IMR-90 (cell line): ENCODE measurements at regions not wholly inside any gene's neighbourhood (a gene's known extent, or its start where the extent isn't known, plus 50 kb on each side); places are given as distances from the start of the nearest gene placed in this dataset.
"Not testable (repeated sequence)": the region's sequence is repeated elsewhere in the genome, so short reads cannot be mapped to it uniquely, and the experiment has no call there.

Experiments
- ATAC-seq: fragments of 200-7000 bp; cut with Tn5 transposase; 2 replicates; pipeline ENCODE4 v1.9.1; 2020; ENCODE audit warnings: low read depth, mild to moderate bottlenecking, moderate library complexity
- BruUV-seq: library from RNA; stranded (reverse); fragments of 400-500 nt; replicated peaks from 2 replicates; lab custom pipeline; 2021; lab: Mats Ljungman, UMichigan
- CTCF ChIA-PET: fragments of 300-600 bp; formaldehyde crosslinking; extraction: SDS; loops from one replicate; lab custom pipeline; 2021; ENCODE audit warnings: antibody characterized with exemption; lab: Yijun Ruan, JAX
- POLR2A ChIA-PET: fragments of 300-600 bp; sonication (Branson Sonifier 250); formaldehyde crosslinking; loops from one replicate; lab custom pipeline; 2022; ENCODE audit warnings: antibody characterized with exemption; ENCODE audit not compliant: unreplicated experiment; lab: Charles Lee
- DNase-seq: peaks from one replicate; pipeline ENCODE4 v3.0.0; 2013
- H2AFZ ChIP-seq: replicated peaks from 2 replicates; pipeline ENCODE3; 2013; ENCODE audit warnings: low read length, mild to moderate bottlenecking; ENCODE audit not compliant: poor library complexity
- H2AK5ac ChIP-seq: 2 replicates; pipeline ENCODE4 v1.6.1; 2013; ENCODE audit warnings: low read depth, low read length, inconsistent platforms
- H2AK9ac ChIP-seq: replicated peaks from 2 replicates; pipeline ENCODE3; 2013; ENCODE audit warnings: mild to moderate bottlenecking, low read depth, low read length, moderate library complexity; ENCODE audit not compliant: poor library complexity
- H2BK120ac ChIP-seq: 2 replicates; pipeline ENCODE4 v1.6.1; 2013; ENCODE audit warnings: low read depth, low read length, inconsistent platforms
- H2BK15ac ChIP-seq: 3 replicates; pipeline ENCODE4 v1.6.1; 2013; ENCODE audit warnings: low read depth, low read length, inconsistent platforms
- H2BK20ac ChIP-seq: 2 replicates; pipeline ENCODE4 v1.6.1; 2013; ENCODE audit warnings: low read depth, mild to moderate bottlenecking, inconsistent platforms, low read length, moderate library complexity
- H2BK5ac ChIP-seq: 2 replicates; pipeline ENCODE4 v1.6.1; 2013; ENCODE audit warnings: mild to moderate bottlenecking, low read depth, low read length, inconsistent platforms; ENCODE audit not compliant: poor library complexity, severe bottlenecking
- H3K14ac ChIP-seq: replicated peaks from 2 replicates; pipeline ENCODE4 v1.6.1; 2013; ENCODE audit warnings: low read depth, low read length, inconsistent platforms
- H3K18ac ChIP-seq: 2 replicates; pipeline ENCODE4 v1.6.1; 2013; ENCODE audit warnings: low read depth, low read length, control low read depth
- H3K23ac ChIP-seq: 2 replicates; pipeline ENCODE4 v1.6.1; 2013; ENCODE audit warnings: low read depth, low read length, inconsistent platforms
- H3K27ac ChIP-seq: 2 replicates; pipeline ENCODE4 v1.5.1; 2013; ENCODE audit warnings: mild to moderate bottlenecking, control low read depth, low read length; ENCODE audit not compliant: insufficient read depth
- H3K27me3 ChIP-seq: 2 replicates; pipeline ENCODE4 v1.6.1; 2013; ENCODE audit warnings: low read length; ENCODE audit not compliant: control insufficient read depth, insufficient read depth
- H3K36me3 ChIP-seq: 2 replicates; pipeline ENCODE4 v1.6.1; 2013; ENCODE audit warnings: low read length, mixed read lengths; ENCODE audit not compliant: control insufficient read depth, insufficient read depth
- H3K4ac ChIP-seq: 2 replicates; pipeline ENCODE4 v1.6.1; 2013; ENCODE audit warnings: low read depth, low read length, inconsistent platforms
- H3K4me1 ChIP-seq: 2 replicates; pipeline ENCODE4 v1.6.1; 2013; ENCODE audit warnings: low read length, mixed read lengths; ENCODE audit not compliant: control insufficient read depth, insufficient read depth
- H3K4me2 ChIP-seq: 2 replicates; pipeline ENCODE4 v1.6.1; 2013; ENCODE audit warnings: low read depth, mild to moderate bottlenecking, control low read depth, low read length, moderate library complexity
- H3K4me3 ChIP-seq: 2 replicates; pipeline ENCODE4 v1.5.1; 2013; ENCODE audit warnings: low read depth, mild to moderate bottlenecking, control low read depth, low read length, moderate library complexity; ENCODE audit not compliant: insufficient read depth
- H3K56ac ChIP-seq: 2 replicates; pipeline ENCODE4 v1.6.1; 2013; ENCODE audit warnings: low read length, inconsistent platforms; ENCODE audit not compliant: insufficient read depth; ENCODE audit errors: extremely low read depth
- H3K79me1 ChIP-seq, 2 experiments: 2 replicates each; pipeline ENCODE4 v1.6.1; 2013; ENCODE audit warnings: low read length in 2 of 2, inconsistent platforms in 1 of 2, low read depth in 1 of 2
- H3K9ac ChIP-seq: 2 replicates; pipeline ENCODE4 v1.6.1; 2013; ENCODE audit warnings: low read depth, low read length, control low read depth
- H3K9me1 ChIP-seq: 2 replicates; pipeline ENCODE4 v1.6.1; 2013; ENCODE audit warnings: low read length, inconsistent platforms; ENCODE audit not compliant: insufficient read depth
- H3K9me3 ChIP-seq: 2 replicates; pipeline ENCODE4 v1.6.1; 2013; ENCODE audit warnings: low read length; ENCODE audit not compliant: control insufficient read depth, insufficient read depth
- H4K20me1 ChIP-seq: 2 replicates; pipeline ENCODE4 v1.6.1; 2013; ENCODE audit warnings: low read length, inconsistent platforms; ENCODE audit not compliant: insufficient read depth
- H4K5ac ChIP-seq: 2 replicates; pipeline ENCODE4 v1.6.1; 2013; ENCODE audit warnings: mild to moderate bottlenecking, low read depth, low read length, control low read depth
- H4K8ac ChIP-seq, 2 experiments: 2 replicates each; pipeline ENCODE4 v1.6.1; 2013; ENCODE audit warnings: low read depth in 2 of 2, low read length in 2 of 2, control low read depth in 1 of 2, inconsistent platforms in 1 of 2
- H4K91ac ChIP-seq: 2 replicates; pipeline ENCODE4 v1.6.1; 2013; ENCODE audit warnings: low read depth, low read length, inconsistent platforms; ENCODE audit not compliant: insufficient read depth
- WGBS, 2 experiments: methylation state at CpG; one replicate each; pipeline versions ENCODE4 v1.1.5 to v1.1.7; 2013; ENCODE audit warnings: missing lambda C conversion rate in 2 of 2; ENCODE audit not compliant: insufficient read length in 1 of 2; ENCODE audit errors: extremely low coverage in 2 of 2; 5-methylcytosine and 5-hydroxymethylcytosine counted together
- dilution Hi-C: fragments of 300-500 bp; cut with HindIII; formaldehyde crosslinking; loops from one replicate; pipeline ENCODE4 v1.14.3; 2018; ENCODE audit warnings: low sequenced_read_pairs; ENCODE audit not compliant: unreplicated experiment
- in situ Hi-C: fragments of 300-500 bp; cut with MboI; formaldehyde crosslinking; loops from 3 replicates; pipeline ENCODE4 v1.14.3; 2019; ENCODE audit warnings: low sequenced_read_pairs, inconsistent platforms, mixed read lengths
- intact Hi-C: fragments of 100-400 bp; cut with micrococcal nuclease; formaldehyde crosslinking; loops from 2 replicates; pipeline ENCODE4 v1.10.0; 2022

DNA sequence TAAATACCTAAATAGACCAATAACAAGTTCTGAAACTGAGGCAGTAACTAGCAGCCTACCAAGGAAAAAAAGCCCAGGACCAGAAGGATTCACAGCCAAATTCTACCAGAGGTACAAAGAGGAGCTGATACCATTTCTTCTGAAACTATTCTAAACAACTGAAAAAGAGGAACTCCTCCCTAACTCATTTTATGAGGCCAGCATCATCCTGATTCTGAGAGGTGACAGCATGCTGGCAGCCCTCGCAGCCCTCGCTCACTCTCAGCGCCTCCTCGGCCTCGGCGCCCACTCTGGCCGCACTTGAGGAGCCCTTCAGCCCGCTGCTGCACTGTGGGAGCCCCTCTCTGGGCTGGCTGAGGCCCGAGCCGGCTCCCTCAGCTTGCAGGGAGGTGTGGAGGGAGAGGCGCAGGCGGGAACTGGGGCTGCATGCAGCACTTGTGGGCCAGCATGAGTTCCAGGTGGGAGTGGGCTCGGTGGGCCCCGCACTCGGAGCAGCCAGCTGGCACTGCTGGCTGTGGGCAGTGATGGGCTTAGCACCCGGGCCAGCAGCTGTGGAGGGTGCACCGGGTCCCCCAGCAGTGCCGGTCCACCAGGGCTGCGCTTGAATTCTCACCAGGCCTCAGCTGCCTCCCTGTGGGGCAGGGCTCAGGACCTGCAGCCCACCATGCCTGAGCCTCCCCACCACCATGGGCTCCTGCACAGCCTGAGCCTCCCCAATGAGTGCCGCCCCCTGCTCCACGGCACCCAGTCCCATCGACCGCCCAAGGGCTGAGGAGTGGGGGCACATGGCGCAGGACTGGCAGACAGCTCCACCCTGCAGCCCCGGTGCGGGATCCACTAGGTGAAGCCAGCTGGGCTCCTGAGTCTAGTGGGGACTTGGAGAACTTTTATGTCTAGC is 263.5 kb upstream of the CRIM1 start:
- intact Hi-C loops, BruUV-seq: not testable (repeated sequence)

More for the DNA sequence above, 263.5 kb upstream of the CRIM1 start:
- H2AK9ac ChIP-seq, H4K8ac ChIP-seq, H3K4me3 ChIP-seq, in situ Hi-C loops, H3K36me3 ChIP-seq, H4K91ac ChIP-seq, H3K79me1 ChIP-seq, H3K14ac ChIP-seq, H3K4me2 ChIP-seq, H2BK20ac ChIP-seq, H4K20me1 ChIP-seq, H3K9me1 ChIP-seq, DNase-seq, H3K27me3 ChIP-seq, H2BK120ac ChIP-seq, H3K18ac ChIP-seq, H2BK15ac ChIP-seq, H2AK5ac ChIP-seq, H3K4me1 ChIP-seq, POLR2A ChIA-PET, H3K4ac ChIP-seq, H4K5ac ChIP-seq, H3K27ac ChIP-seq, H3K56ac ChIP-seq, H3K9me3 ChIP-seq, H2BK5ac ChIP-seq, CTCF ChIA-PET, H2AFZ ChIP-seq, H3K23ac ChIP-seq, ATAC-seq, H3K9ac ChIP-seq, dilution Hi-C loops: not testable (repeated sequence)
- 77% methylated on average over 7 of the region's 26 CpGs; no CpG with 5 or more reads in 1 of the 2 experiments for WGBS, 2 experiments
